COLO668 (cell line): ENCODE measurements at regions not wholly inside any gene's neighbourhood (a gene's known extent, or its start where the extent isn't known, plus 50 kb on each side); places are given as distances from the start of the nearest gene placed in this dataset.

Experiments
- DNase-seq: peaks from one replicate; lab custom pipeline; 2025; ENCODE audit not compliant: unreplicated experiment; lab: John Stamatoyannopoulos, UW

- DNase-seq, result no peak
Observed at GRCh38 chr1:69126796-69127195, 440.9 kb upstream of the LRRC7 start.

DNA sequence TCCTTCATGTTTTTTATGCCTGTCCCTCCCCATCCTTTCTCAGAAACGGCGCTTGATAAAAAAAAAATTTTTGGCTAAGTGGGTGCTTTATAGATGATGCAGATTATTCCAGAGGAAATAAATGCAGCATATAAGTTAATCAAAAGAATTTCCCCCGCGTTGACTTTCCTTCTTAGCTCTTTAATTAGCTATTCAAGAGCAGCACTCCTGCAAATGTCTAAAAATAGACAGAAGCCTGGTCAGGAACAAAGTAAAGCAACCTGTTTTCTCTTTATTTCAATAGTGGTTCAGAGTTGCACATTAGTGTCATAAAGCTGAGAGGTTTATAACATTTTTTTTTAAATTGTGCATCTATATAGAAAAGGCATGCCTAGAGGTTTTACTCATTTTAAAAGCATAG lies 439.5 kb upstream of the LRRC7 start:
- no peak for DNase-seq

DNA sequence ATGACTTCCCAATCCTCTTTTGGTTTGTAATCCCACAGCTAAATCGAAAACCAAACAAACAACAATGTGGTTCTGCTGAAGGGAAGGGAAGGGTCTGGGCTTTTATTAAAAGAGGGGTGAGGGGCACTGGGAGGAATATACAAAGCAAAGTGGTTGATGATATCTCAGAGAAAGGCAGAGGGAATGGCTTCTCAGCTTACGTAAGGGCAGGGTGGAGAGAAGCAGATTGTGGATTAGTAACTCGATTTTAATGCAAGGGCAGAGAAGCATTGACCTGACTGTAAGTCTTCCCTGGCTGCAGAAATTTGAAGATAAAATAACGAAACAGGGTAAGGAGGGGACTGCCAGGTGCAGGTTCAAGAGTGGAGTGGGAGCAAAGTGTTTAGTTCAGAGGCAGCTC lies 438.2 kb upstream of the LRRC7 start:
- no peak for DNase-seq

GRCh38 chr1:69138172-69138571 lies 429.6 kb upstream of the LRRC7 start:
- DNase-seq, result no peak

DNA sequence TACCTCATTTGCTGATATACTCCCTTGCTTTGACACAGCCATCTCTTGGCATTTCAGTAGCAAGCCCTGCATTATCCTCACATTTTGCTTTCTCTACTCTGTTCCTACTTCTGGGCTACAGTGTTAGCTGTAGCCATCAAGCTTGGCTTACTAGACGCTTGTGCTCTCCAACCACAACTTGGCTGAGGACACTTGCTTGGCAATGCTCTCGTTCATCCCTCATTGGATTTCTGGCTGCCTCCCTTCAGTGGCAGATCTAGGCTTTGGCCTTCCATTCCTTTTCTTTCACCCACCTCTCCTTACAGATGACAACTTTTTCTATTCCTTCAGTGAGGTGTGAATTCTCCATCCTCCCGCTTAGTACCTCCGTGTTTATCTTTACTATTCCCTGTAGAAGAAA lies 428.7 kb upstream of the LRRC7 start:
- no peak for DNase-seq

GRCh38 chr1:69146303-69146702 lies 421.4 kb upstream of the LRRC7 start:
- DNase-seq, result no peak

DNA sequence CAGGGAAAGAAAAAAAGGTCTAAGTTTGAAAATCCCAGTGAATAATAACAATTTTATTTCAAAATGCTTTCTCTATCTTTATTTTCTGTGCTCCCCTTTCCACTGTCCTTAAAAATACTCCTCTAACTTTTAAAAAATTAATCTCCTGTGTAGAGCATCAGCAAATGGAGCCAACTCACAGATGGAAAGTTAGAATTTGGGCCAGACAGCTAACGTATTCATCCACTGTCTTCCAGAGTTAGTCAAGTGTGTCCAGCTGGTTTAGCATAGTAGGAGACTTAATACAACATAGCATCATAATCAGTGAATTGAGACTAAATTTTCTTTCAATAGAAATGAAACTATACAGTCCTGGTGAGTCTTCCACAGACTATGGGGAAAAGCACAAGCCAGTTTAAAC lies 419.0 kb upstream of the LRRC7 start:
- no peak for DNase-seq

- no peak for DNase-seq
Observed at GRCh38 chr1:69157046-69157756, 410.5 kb upstream of the LRRC7 start.

DNA sequence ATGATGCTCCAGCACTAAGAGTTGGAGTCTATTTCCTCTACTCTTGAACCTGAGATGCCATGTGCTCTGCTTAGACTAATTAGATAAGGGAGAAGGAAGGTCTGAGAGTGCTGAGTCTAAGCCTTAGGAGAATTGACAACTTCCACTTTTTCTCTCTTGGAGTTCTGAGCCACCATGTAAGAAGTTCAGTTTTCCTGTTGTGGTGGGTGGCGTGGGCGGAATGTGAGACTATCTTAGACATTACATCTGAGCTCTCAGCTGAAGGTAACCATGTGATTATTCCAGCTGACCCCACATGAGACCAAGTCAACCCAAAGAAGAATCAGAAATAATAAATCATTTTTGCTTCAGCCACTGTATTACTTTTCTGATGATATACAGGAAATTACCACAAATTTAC lies 404.5 kb upstream of the LRRC7 start:
- no peak for DNase-seq

GRCh38 chr1:69163779-69164178 lies 403.9 kb upstream of the LRRC7 start:
- no peak for DNase-seq

DNA sequence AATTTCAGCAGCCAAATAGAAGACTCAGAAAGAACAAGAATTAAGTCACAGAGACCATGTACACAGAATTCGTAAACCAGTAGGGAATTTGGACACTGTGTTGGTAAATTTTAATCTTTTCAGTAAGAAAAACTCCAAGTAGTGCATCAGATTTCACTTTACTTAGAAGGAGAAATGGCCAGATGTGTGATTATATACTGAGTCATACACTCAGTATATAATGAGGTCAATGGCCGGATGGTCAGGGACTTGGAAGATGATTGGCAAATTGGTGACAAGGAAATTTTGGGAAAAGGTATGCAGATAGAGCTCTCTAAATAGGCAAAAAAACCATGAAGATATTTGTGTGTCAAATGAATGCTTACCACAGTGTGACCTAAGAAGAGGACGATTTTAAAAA lies 399.8 kb upstream of the LRRC7 start:
- DNase-seq, result no peak

DNA sequence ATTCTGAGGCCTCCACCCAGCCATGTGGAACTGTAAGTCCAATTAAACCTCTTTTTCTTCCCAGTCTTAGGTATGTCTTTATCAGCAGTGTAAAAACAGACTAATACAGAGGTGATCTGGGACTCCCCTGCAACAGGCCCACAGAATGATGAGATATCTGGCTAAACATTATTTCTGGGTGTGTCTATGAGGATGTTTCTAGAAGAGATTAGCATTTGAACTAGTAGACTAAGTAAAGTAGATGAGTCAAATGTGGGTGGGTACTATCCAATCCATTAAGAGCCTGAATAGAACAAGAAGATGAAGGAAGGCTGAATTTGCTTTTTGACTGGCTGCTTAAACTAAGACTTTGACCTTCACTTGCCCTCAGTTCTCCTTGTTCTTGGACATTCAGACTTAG lies 396.5 kb upstream of the LRRC7 start:
- DNase-seq, result no peak

GRCh38 chr1:69172003-69173000 lies 395.4 kb upstream of the LRRC7 start:
- no peak for DNase-seq

GRCh38 chr1:69175053-69175452 lies 392.7 kb upstream of the LRRC7 start:
- no peak for DNase-seq

GRCh38 chr1:69180358-69180757 lies 387.4 kb upstream of the LRRC7 start:
- no peak for DNase-seq

GRCh38 chr1:69185378-69185777 lies 382.3 kb upstream of the LRRC7 start:
- DNase-seq, result no peak

DNA sequence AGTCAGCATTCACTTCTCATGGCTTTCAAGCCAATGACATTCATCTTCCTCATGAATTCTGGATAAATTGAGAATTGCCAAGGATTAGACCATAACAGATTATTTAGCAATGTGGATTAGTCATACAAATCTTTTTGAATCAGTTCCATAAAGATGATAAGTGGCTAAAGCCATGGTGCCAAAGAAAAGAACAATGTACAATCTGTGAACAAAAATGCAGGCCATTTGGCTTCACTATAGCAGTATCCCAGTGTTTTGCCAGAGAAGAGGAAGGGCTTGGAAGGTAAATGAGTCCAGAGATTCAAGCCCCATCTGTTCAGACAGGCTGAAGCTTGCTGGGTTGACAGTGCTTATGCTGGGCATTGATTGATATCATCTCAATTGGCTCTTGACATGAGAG lies 376.4 kb upstream of the LRRC7 start:
- peak; percentile 23 for DNase-seq

- no peak for DNase-seq
Observed at GRCh38 chr1:69195136-69195535, 372.6 kb upstream of the LRRC7 start.

DNA sequence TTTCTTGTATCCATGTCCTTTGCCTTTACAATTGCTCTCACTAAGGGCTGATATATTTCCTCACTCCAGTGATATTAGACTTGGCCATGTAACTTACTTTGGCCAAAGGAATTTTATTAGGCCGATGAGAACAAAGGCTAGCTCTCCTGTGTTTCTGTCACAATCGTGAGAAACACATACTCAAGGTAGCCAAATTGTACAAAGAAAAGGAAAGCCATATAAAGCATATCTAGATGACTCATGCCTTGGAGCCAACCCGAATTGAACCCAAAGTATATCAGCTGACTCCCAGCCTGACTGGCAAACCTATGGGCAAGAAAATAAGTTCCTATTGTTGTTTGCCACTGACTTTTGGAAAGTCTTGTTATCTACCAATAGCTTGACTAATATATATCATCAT lies 371.7 kb upstream of the LRRC7 start:
- DNase-seq, result no peak

- no peak for DNase-seq
Observed at GRCh38 chr1:69197816-69198215, 369.9 kb upstream of the LRRC7 start.

DNA sequence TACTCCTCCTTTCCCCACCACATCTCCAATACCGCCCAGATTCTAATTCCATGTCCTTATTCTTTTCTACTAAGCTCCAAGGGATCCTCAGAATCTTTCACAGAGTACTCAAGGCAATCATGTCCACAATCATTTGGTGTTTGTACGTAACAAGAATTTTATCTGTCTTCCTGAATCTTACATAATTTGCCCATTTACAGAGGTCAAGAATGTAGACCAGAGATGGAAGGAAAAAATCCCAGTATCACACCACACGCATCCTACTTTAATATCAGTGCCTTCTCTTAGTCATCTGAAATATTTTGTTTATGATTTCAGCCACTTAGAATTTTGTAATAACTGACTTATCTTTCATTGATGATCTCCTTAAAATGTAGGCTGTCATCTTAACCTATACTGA lies 366.0 kb upstream of the LRRC7 start:
- DNase-seq, result no peak

GRCh38 chr1:69203166-69203565 lies 364.6 kb upstream of the LRRC7 start:
- no peak for DNase-seq
